DMS53 treated with DMSO at 0.1 percent for 48 hours (cell line): ENCODE measurements at regions not wholly inside any gene's neighbourhood (a gene's known extent, or its start where the extent isn't known, plus 50 kb on each side); places are given as distances from the start of the nearest gene placed in this dataset.
A peak's percentile ranks its signal among the peaks of the same experiment; 100 is the strongest.

Experiments used
- DNase-seq: peaks from one replicate; lab custom pipeline; 2025; ENCODE audit not compliant: unreplicated experiment; lab: John Stamatoyannopoulos, UW

- DNase-seq = no peak
Observed at GRCh38 chr3:22908989-22909507, 294.1 kb upstream of the UBE2E2 start.

GRCh38 chr3:22916933-22917332 is 286.2 kb upstream of the UBE2E2 start:
- no peak for DNase-seq

GRCh38 chr3:22920006-22920405 is 283.1 kb upstream of the UBE2E2 start:
- DNase-seq = no peak

- no peak for DNase-seq
Observed at GRCh38 chr3:22922317-22922716, 280.8 kb upstream of the UBE2E2 start.

GRCh38 chr3:22923711-22924110 is 279.4 kb upstream of the UBE2E2 start:
- no peak for DNase-seq

- DNase-seq = no peak
Observed at GRCh38 chr3:22928216-22929110, 274.7 kb upstream of the UBE2E2 start.

GRCh38 chr3:22933051-22933840 is 269.9 kb upstream of the UBE2E2 start:
- no peak for DNase-seq

- DNase-seq = no peak
Observed at GRCh38 chr3:22933841-22934116, 269.3 kb upstream of the UBE2E2 start.

- DNase-seq = no peak
Observed at GRCh38 chr3:22935040-22935439, 268.1 kb upstream of the UBE2E2 start.

GRCh38 chr3:22937536-22937935 is 265.6 kb upstream of the UBE2E2 start:
- no peak for DNase-seq

GRCh38 chr3:22938739-22939138 is 264.4 kb upstream of the UBE2E2 start:
- no peak for DNase-seq

GRCh38 chr3:22939349-22939748 is 263.8 kb upstream of the UBE2E2 start:
- no peak for DNase-seq

- no peak for DNase-seq
Observed at GRCh38 chr3:22940285-22940684, 262.8 kb upstream of the UBE2E2 start.

GRCh38 chr3:22942981-22943380 is 260.1 kb upstream of the UBE2E2 start:
- DNase-seq = no peak

- no peak for DNase-seq
Observed at GRCh38 chr3:22947851-22948250, 255.3 kb upstream of the UBE2E2 start.

GRCh38 chr3:22951910-22952309 is 251.2 kb upstream of the UBE2E2 start:
- no peak for DNase-seq

- DNase-seq = no peak
Observed at GRCh38 chr3:22952860-22953259, 250.3 kb upstream of the UBE2E2 start.

- DNase-seq = no peak
Observed at GRCh38 chr3:22959593-22959992, 243.5 kb upstream of the UBE2E2 start.

GRCh38 chr3:22960105-22960984 is 242.8 kb upstream of the UBE2E2 start:
- DNase-seq = peak; percentile 11

- no peak for DNase-seq
Observed at GRCh38 chr3:22962244-22962643, 240.9 kb upstream of the UBE2E2 start.

- DNase-seq = no peak
Observed at GRCh38 chr3:22966349-22966748, 236.8 kb upstream of the UBE2E2 start.
